ENCODE measurements at regions not wholly inside any gene's neighbourhood (a gene's known extent, or its start where the extent isn't known, plus 50 kb on each side); places are given as distances from the start of the nearest gene placed in this dataset.

GRCh38 chr9:81303658-81304057 lies 385.7 kb downstream of the TLE1 start:
- ATAC-seq: no peak
- DNase-seq: no peak
- no peak overlapping the region for H3K4me3 ChIP-seq
- intact Hi-C loops (cut with DNase I): no loop called here
- peaks cover 0 to 5% (median 0%) of the 10 kb centered on the region in 3 donors for H3K9me3 ChIP-seq
- TF ChIP-seq POLR2A (IDR thresholded peaks at IDR 0.05) (no peak), CTCF (IDR thresholded peaks at IDR 0.05) (no peak)
- no peak overlapping the region for H3K27ac ChIP-seq
- no peaks in the 10 kb centered on the region for H3K36me3 ChIP-seq (replicated peaks in 1 of 2; ENCODE audit: insufficient read depth in 1 of 2, low read depth in 2 of 2)
- no peaks in the 10 kb centered on the region for H3K4me1 ChIP-seq
- no peaks in the 10 kb centered on the region for H3K27me3 ChIP-seq
- WGBS, 2 donors: 50 to 64% methylated on average over 5 of the region's 5 CpGs

- Histone ChIP-seq H3K36me3 (replicated peaks in 1 of 2; ENCODE audit: insufficient read depth in 1 of 2, low read depth in 2 of 2) (no peaks in the 10 kb centered on the region), H3K4me1 (no peaks in the 10 kb centered on the region), H3K4me3 (no peak overlapping the region), H3K27ac (no peak overlapping the region), H3K27me3 (no peaks in the 10 kb centered on the region), H3K9me3 (no peaks in the 10 kb centered on the region)
- TF ChIP-seq CTCF (IDR thresholded peaks at IDR 0.05) (no peak), POLR2A (IDR thresholded peaks at IDR 0.05) (no peak)
- intact Hi-C loops (cut with DNase I): no loop called here
- ATAC-seq (no peak), DNase-seq (no peak)
Measured at GRCh38 chr9:81293651-81294050, 395.7 kb downstream of the TLE1 start.

- WGBS, 2 donors: 70 to 78% methylated on average over 3 to 7 of the region's 7 CpGs
- Histone ChIP-seq H3K27ac (no peak overlapping the region), H3K27me3 (no peaks in the 10 kb centered on the region), H3K4me1 (no peaks in the 10 kb centered on the region), H3K9me3 (no peaks in the 10 kb centered on the region), H3K4me3 (no peak overlapping the region), H3K36me3 (replicated peaks in 1 of 2; ENCODE audit: insufficient read depth in 1 of 2, low read depth in 2 of 2) (no peaks in the 10 kb centered on the region)
- intact Hi-C loops (cut with DNase I): no loop called here
- ATAC-seq: no peak
- DNase-seq: no peak
- TF ChIP-seq POLR2A (IDR thresholded peaks at IDR 0.05) (no peak), CTCF (IDR thresholded peaks at IDR 0.05) (no peak)
Measured at GRCh38 chr9:81292056-81292805, 397.1 kb downstream of the TLE1 start.

DNA sequence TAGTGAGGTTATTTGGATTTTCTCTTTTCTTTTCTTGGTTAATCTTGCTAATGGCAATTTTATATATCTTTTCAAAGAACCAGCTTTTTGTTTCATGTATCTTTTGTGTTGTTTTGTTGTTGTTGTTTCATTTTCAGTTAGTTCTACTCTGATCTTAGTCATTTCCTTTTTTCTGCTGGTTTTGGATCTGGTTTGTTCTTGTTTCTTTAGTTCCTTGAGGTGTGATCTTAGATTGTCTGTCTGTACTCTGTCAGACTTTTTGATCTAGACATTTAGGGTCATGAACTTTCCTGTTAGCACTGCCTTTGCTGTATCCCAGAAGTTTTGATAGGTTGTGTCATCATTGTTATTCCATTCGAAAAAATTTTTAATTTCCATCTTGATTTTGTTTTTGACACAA lies 399.7 kb downstream of the TLE1 start:
- Histone ChIP-seq H3K9me3 (no peaks in the 10 kb centered on the region), H3K4me1 (no peaks in the 10 kb centered on the region), H3K4me3 (no peak overlapping the region), H3K36me3 (replicated peaks in 1 of 2; ENCODE audit: insufficient read depth in 1 of 2, low read depth in 2 of 2) (no peaks in the 10 kb centered on the region), H3K27ac (no peak overlapping the region), H3K27me3 (no peaks in the 10 kb centered on the region)
- ATAC-seq: no peak
- no peak for TF ChIP-seq CTCF (IDR thresholded peaks at IDR 0.05)
- TF ChIP-seq POLR2A (IDR thresholded peaks at IDR 0.05): no peak
- WGBS, 2 donors: 48 to 74% methylated on average over 1 of the region's 1 CpG
- no peak for DNase-seq
- intact Hi-C loops (cut with DNase I): no loop called here

GRCh38 chr9:81268048-81268447 lies 421.3 kb downstream of the TLE1 start:
- Histone ChIP-seq H3K4me1 (no peaks in the 10 kb centered on the region), H3K27me3 (no peaks in the 10 kb centered on the region), H3K9me3 (no peaks in the 10 kb centered on the region), H3K36me3 (replicated peaks in 1 of 2; ENCODE audit: insufficient read depth in 1 of 2, low read depth in 2 of 2) (no peaks in the 10 kb centered on the region), H3K27ac (no peak overlapping the region), H3K4me3 (no peak overlapping the region)
- DNase-seq: no peak
- no peak for TF ChIP-seq CTCF (IDR thresholded peaks at IDR 0.05)
- no peak for TF ChIP-seq POLR2A (IDR thresholded peaks at IDR 0.05)
- intact Hi-C loops (cut with DNase I): no loop called here
- ATAC-seq: no peak
- WGBS, 2 donors: 53 to 81% methylated on average over 1 of the region's 1 CpG

All from body of pancreas (tissue), 4 donors.